A673 (cell line): ENCODE measurements at regions not wholly inside any gene's neighbourhood (a gene's known extent, or its start where the extent isn't known, plus 50 kb on each side); places are given as distances from the start of the nearest gene placed in this dataset.

Source experiments
- CTCF ChIP-seq: fragments of 300-800, 200-600 bp; sonication (generic); conservative IDR thresholded peaks from 2 replicates; pipeline ENCODE4 v1.5.1; 2017; ENCODE audit warnings: low read depth, mild to moderate bottlenecking, antibody characterized with exemption, low read length, moderate library complexity, mixed read lengths
- EZH2 ChIP-seq: fragments of 200-600 bp; sonication (generic); IDR thresholded peaks from 2 replicates; pipeline ENCODE4 v1.6.1; 2017; ENCODE audit warnings: borderline replicate concordance, low read depth, mild to moderate bottlenecking, mixed read lengths, antibody characterized with exemption, low read length; ENCODE audit not compliant: poor library complexity, severe bottlenecking

- TF ChIP-seq CTCF (no peak), EZH2 (no peak)
These were observed 194.9 kb upstream of the TPK1 start for GRCh38 chr7:145030754-145031153.
